GM12865 (cell line): ENCODE measurements at regions not wholly inside any gene's neighbourhood (a gene's known extent, or its start where the extent isn't known, plus 50 kb on each side); places are given as distances from the start of the nearest gene placed in this dataset.

ENCODE experiments used
- DNase-seq: peaks from one replicate; pipeline ENCODE4 v3.0.0; 2010; ENCODE audit warnings: low read depth
- H3K4me3 ChIP-seq: 2 replicates; pipeline ENCODE4 v1.5.1; 2011; ENCODE audit warnings: mild to moderate bottlenecking, low read depth, low read length, control low read depth
- CTCF ChIP-seq: IDR thresholded peaks from 2 replicates; pipeline ENCODE4 v1.5.1; 2011; ENCODE audit warnings: low read length, control low read depth, low read depth, inconsistent platforms; ENCODE audit not compliant: insufficient read depth; ENCODE audit errors: missing control alignments

- DNase-seq: no peak
- no peak for TF ChIP-seq CTCF
- H3K4me3 ChIP-seq: no peak overlapping the region
Observed at GRCh38 chr5:101142102-101142501, 239.0 kb upstream of the ST8SIA4 start.

GRCh38 chr5:101136454-101136853, 233.4 kb upstream of the ST8SIA4 start:
- TF ChIP-seq CTCF: no peak
- DNase-seq: no peak
- no peak overlapping the region for H3K4me3 ChIP-seq

GRCh38 chr5:101123363-101123762, 220.3 kb upstream of the ST8SIA4 start:
- no peak for DNase-seq
- H3K4me3 ChIP-seq: no peak overlapping the region
- TF ChIP-seq CTCF: no peak

GRCh38 chr5:101112645-101113044, 209.6 kb upstream of the ST8SIA4 start:
- DNase-seq: no peak
- H3K4me3 ChIP-seq: no peak overlapping the region
- TF ChIP-seq CTCF: no peak

GRCh38 chr5:101103874-101104273, 200.8 kb upstream of the ST8SIA4 start:
- no peak for DNase-seq
- TF ChIP-seq CTCF: no peak
- no peak overlapping the region for H3K4me3 ChIP-seq

- no peak for TF ChIP-seq CTCF
- H3K4me3 ChIP-seq: no peak overlapping the region
- DNase-seq: no peak
Observed at GRCh38 chr5:101102506-101102905, 199.4 kb upstream of the ST8SIA4 start.

- no peak overlapping the region for H3K4me3 ChIP-seq
- no peak for TF ChIP-seq CTCF
- no peak for DNase-seq
Observed at GRCh38 chr5:101091902-101092301, 188.8 kb upstream of the ST8SIA4 start.
